ENCODE measurements at regions not wholly inside any gene's neighbourhood (a gene's known extent, or its start where the extent isn't known, plus 50 kb on each side); places are given as distances from the start of the nearest gene placed in this dataset.
"Not testable (repeated sequence)": the region's sequence is repeated elsewhere in the genome, so short reads cannot be mapped to it uniquely, and the experiment has no call there.

- no peak overlapping the region for H3K27ac Mint-ChIP-seq (ENCODE audit: unreplicated experiment)
- peaks cover 45% of the 10 kb centered on the region for H3K4me1 Mint-ChIP-seq (ENCODE audit: unreplicated experiment)
- no peak overlapping the region for H3K4me3 Mint-ChIP-seq (ENCODE audit: unreplicated experiment)
- no peak for DNase-seq (ENCODE audit: extremely low spot score, unreplicated experiment)
- TF ChIP-seq CTCF (IDR thresholded peaks at IDR 0.05), result no peak
- no peaks in the 10 kb centered on the region for H3K9me3 Mint-ChIP-seq (ENCODE audit: unreplicated experiment)
- H3K36me3 Mint-ChIP-seq (ENCODE audit: unreplicated experiment), result no peaks in the 10 kb centered on the region
- H3K27me3 Mint-ChIP-seq (ENCODE audit: unreplicated experiment), result peaks cover 8% of the 10 kb centered on the region
These were observed 79.7 kb upstream of the RUNX3 start for GRCh38 chr1:25009671-25010262.

GRCh38 chr1:25008192-25008485, 78.1 kb upstream of the RUNX3 start:
- no peak overlapping the region for H3K27ac Mint-ChIP-seq (ENCODE audit: unreplicated experiment)
- H3K36me3 Mint-ChIP-seq (ENCODE audit: unreplicated experiment), result no peaks in the 10 kb centered on the region
- H3K9me3 Mint-ChIP-seq (ENCODE audit: unreplicated experiment), result no peaks in the 10 kb centered on the region
- H3K4me3 Mint-ChIP-seq (ENCODE audit: unreplicated experiment), result no peak overlapping the region
- TF ChIP-seq CTCF (IDR thresholded peaks at IDR 0.05), result no peak
- H3K4me1 Mint-ChIP-seq (ENCODE audit: unreplicated experiment), result peaks cover 52% of the 10 kb centered on the region
- peaks cover 8% of the 10 kb centered on the region for H3K27me3 Mint-ChIP-seq (ENCODE audit: unreplicated experiment)
- no peak for DNase-seq (ENCODE audit: extremely low spot score, unreplicated experiment)

- H3K9me3 Mint-ChIP-seq (ENCODE audit: unreplicated experiment); H3K4me3 Mint-ChIP-seq (ENCODE audit: unreplicated experiment); H3K27me3 Mint-ChIP-seq (ENCODE audit: unreplicated experiment); H3K36me3 Mint-ChIP-seq (ENCODE audit: unreplicated experiment); DNase-seq (ENCODE audit: extremely low spot score, unreplicated experiment); H3K27ac Mint-ChIP-seq (ENCODE audit: unreplicated experiment): not testable (repeated sequence)
- H3K4me1 Mint-ChIP-seq (ENCODE audit: unreplicated experiment), result peaks cover 52% of the 10 kb centered on the region
These were observed 77.5 kb upstream of the RUNX3 start for GRCh38 chr1:25007390-25008191.

GRCh38 chr1:25006770-25007169, 76.7 kb upstream of the RUNX3 start:
- no peaks in the 10 kb centered on the region for H3K9me3 Mint-ChIP-seq (ENCODE audit: unreplicated experiment)
- no peak overlapping the region for H3K27ac Mint-ChIP-seq (ENCODE audit: unreplicated experiment)
- no peak for TF ChIP-seq CTCF (IDR thresholded peaks at IDR 0.05)
- H3K4me1 Mint-ChIP-seq (ENCODE audit: unreplicated experiment), result peaks cover 44% of the 10 kb centered on the region
- no peaks in the 10 kb centered on the region for H3K36me3 Mint-ChIP-seq (ENCODE audit: unreplicated experiment)
- peaks cover 8% of the 10 kb centered on the region for H3K27me3 Mint-ChIP-seq (ENCODE audit: unreplicated experiment)
- no peak for DNase-seq (ENCODE audit: extremely low spot score, unreplicated experiment)
- no peak overlapping the region for H3K4me3 Mint-ChIP-seq (ENCODE audit: unreplicated experiment)

- H3K27ac Mint-ChIP-seq (ENCODE audit: unreplicated experiment), result no peak overlapping the region
- no peak for TF ChIP-seq CTCF (IDR thresholded peaks at IDR 0.05)
- H3K4me1 Mint-ChIP-seq (ENCODE audit: unreplicated experiment), result peaks cover 48% of the 10 kb centered on the region
- H3K36me3 Mint-ChIP-seq (ENCODE audit: unreplicated experiment), result no peaks in the 10 kb centered on the region
- H3K27me3 Mint-ChIP-seq (ENCODE audit: unreplicated experiment), result peaks cover 8% of the 10 kb centered on the region
- H3K9me3 Mint-ChIP-seq (ENCODE audit: unreplicated experiment), result no peaks in the 10 kb centered on the region
- H3K4me3 Mint-ChIP-seq (ENCODE audit: unreplicated experiment), result no peak overlapping the region
- DNase-seq (ENCODE audit: extremely low spot score, unreplicated experiment), result no peak
These were observed 74.3 kb upstream of the RUNX3 start for GRCh38 chr1:25004355-25004754.

Data from osteocyte (in vitro differentiated cells).